GM23338 (cell line): ENCODE measurements at regions not wholly inside any gene's neighbourhood (a gene's known extent, or its start where the extent isn't known, plus 50 kb on each side); places are given as distances from the start of the nearest gene placed in this dataset.

Experiments used
- ATAC-seq: fragments of 200-7000 bp; cut with Tn5 transposase; 3 replicates; pipeline ENCODE4 v1.9.1; 2020
- DNase-seq: peaks from one replicate; pipeline ENCODE4 v3.0.0-alpha.2; 2015; ENCODE audit warnings: low spot score
- H2AFZ ChIP-seq: fragments of 200-600 bp; sonication (generic); 2 replicates; pipeline ENCODE4 v1.8.0; 2016; ENCODE audit warnings: antibody characterized with exemption, mild to moderate bottlenecking, moderate library complexity
- H3F3A ChIP-seq: fragments of 200-600 bp; sonication (generic); replicated peaks from 2 replicates; pipeline ENCODE4 v1.8.0; 2017; ENCODE audit warnings: antibody characterized with exemption, mixed run types, low read depth
- H3K27ac ChIP-seq: fragments of 200-600 bp; sonication (generic); 2 replicates; pipeline ENCODE4 v1.6.1; 2016; ENCODE audit warnings: low read depth
- H3K27me3 ChIP-seq: fragments of 200-600 bp; sonication (generic); 2 replicates; pipeline ENCODE4 v1.8.0; 2016; ENCODE audit warnings: mild to moderate bottlenecking, mixed run types, moderate library complexity; ENCODE audit not compliant: insufficient read depth
- H3K36me3 ChIP-seq: fragments of 200-600 bp; sonication (generic); 2 replicates; pipeline ENCODE4 v1.8.0; 2016; ENCODE audit warnings: mild to moderate bottlenecking; ENCODE audit not compliant: insufficient read depth
- H3K4me1 ChIP-seq: fragments of 200-600 bp; sonication (generic); 2 replicates; pipeline ENCODE4 v1.8.0; 2016; ENCODE audit warnings: mild to moderate bottlenecking, moderate library complexity; ENCODE audit not compliant: insufficient read depth
- H3K4me2 ChIP-seq: fragments of 200-600 bp; sonication (generic); 2 replicates; pipeline ENCODE4 v1.7.1; 2017; ENCODE audit warnings: mixed run types
- H3K4me3 ChIP-seq: fragments of 200-600 bp; sonication (generic); 2 replicates; pipeline ENCODE4 v1.6.1; 2016; ENCODE audit warnings: mixed run types
- H3K79me2 ChIP-seq: fragments of 200-600 bp; sonication (generic); replicated peaks from 2 replicates; pipeline ENCODE4 v1.8.0; 2017; ENCODE audit warnings: mild to moderate bottlenecking; ENCODE audit not compliant: insufficient read depth
- H3K9me2 ChIP-seq: fragments of 200-600 bp; sonication (generic); 2 replicates; pipeline ENCODE4 v1.8.0; 2017; ENCODE audit not compliant: insufficient read depth
- H4K20me1 ChIP-seq: fragments of 200-600 bp; sonication (generic); replicated peaks from 2 replicates; pipeline ENCODE4 v1.8.0; 2017; ENCODE audit warnings: mild to moderate bottlenecking; ENCODE audit not compliant: insufficient read depth
- H3K27ac Mint-ChIP-seq: 2 replicates; pipeline ENCODE4 v1.8.0; 2020; ENCODE audit warnings: inconsistent platforms, mild to moderate bottlenecking, moderate library complexity, mixed read lengths
- H3K27me3 Mint-ChIP-seq: 3 replicates; pipeline ENCODE4 v1.8.0; 2022; ENCODE audit warnings: low read depth, mild to moderate bottlenecking, moderate library complexity, mixed read lengths, inconsistent platforms; ENCODE audit not compliant: insufficient read depth, poor library complexity
- H3K36me3 Mint-ChIP-seq: 3 replicates; pipeline ENCODE4 v1.8.0; 2021; ENCODE audit warnings: low read depth, mild to moderate bottlenecking, inconsistent platforms, moderate library complexity, mixed read lengths
- H3K4me1 Mint-ChIP-seq: 3 replicates; pipeline ENCODE4 v1.8.0; 2020; ENCODE audit warnings: mild to moderate bottlenecking, inconsistent platforms, mixed read lengths
- H3K4me3 Mint-ChIP-seq: 3 replicates; pipeline ENCODE4 v1.8.0; 2021; ENCODE audit warnings: moderate library complexity, mild to moderate bottlenecking, inconsistent platforms, mixed read lengths
- H3K9me3 Mint-ChIP-seq: 3 replicates; pipeline ENCODE4 v1.8.0; 2020; ENCODE audit warnings: moderate library complexity, mild to moderate bottlenecking, inconsistent platforms, mixed read lengths
- CREB1 ChIP-seq: fragments of 250-450 bp; sonication (Bioruptor Pico); IDR thresholded peaks from 2 replicates; pipeline ENCODE4 v1.5.0; 2020; ENCODE audit warnings: low read depth, mild to moderate bottlenecking, moderate library complexity
- EZH2 ChIP-seq: fragments of 200-600 bp; sonication (generic); IDR thresholded peaks from one replicate; pipeline ENCODE4 v1.8.0; 2017; ENCODE audit warnings: antibody characterized with exemption, mild to moderate bottlenecking, low read depth; ENCODE audit not compliant: unreplicated experiment
- EZH2phosphoT487 ChIP-seq: fragments of 200-600 bp; sonication (generic); IDR thresholded peaks from one replicate; pipeline ENCODE4 v1.8.1; 2018; ENCODE audit warnings: antibody characterized with exemption; ENCODE audit not compliant: unreplicated experiment
- JUNB ChIP-seq: IDR thresholded peaks from one replicate; pipeline ENCODE4 v1.6.1; 2016; ENCODE audit warnings: antibody characterized with exemption; ENCODE audit not compliant: unreplicated experiment
- NANOG ChIP-seq: IDR thresholded peaks from 2 replicates; pipeline ENCODE4 v1.6.1; 2016; ENCODE audit warnings: antibody characterized with exemption, borderline replicate concordance
- POLR2AphosphoS5 ChIP-seq: IDR thresholded peaks from 2 replicates; pipeline ENCODE4 v1.6.1; 2016; ENCODE audit warnings: antibody characterized with exemption, low read depth
- STAT1 ChIP-seq: IDR thresholded peaks from one replicate; pipeline ENCODE4 v1.6.1; 2016; ENCODE audit warnings: antibody characterized with exemption; ENCODE audit not compliant: unreplicated experiment
- ZNF114 ChIP-seq: fragments of 250-450 bp; sonication (Bioruptor Pico); IDR thresholded peaks from 2 replicates; pipeline ENCODE4 v1.5.0; 2020; ENCODE audit warnings: mild to moderate bottlenecking, moderate library complexity
- ZNF331 ChIP-seq: fragments of 250-450 bp; sonication (Bioruptor Pico); IDR thresholded peaks from 2 replicates; pipeline ENCODE4 v1.5.0; 2020; ENCODE audit warnings: low read depth, mild to moderate bottlenecking, moderate library complexity
- ZNF462 ChIP-seq: fragments of 250-450 bp; sonication (Bioruptor Pico); IDR thresholded peaks from 2 replicates; pipeline ENCODE4 v1.5.0; 2020; ENCODE audit warnings: mild to moderate bottlenecking, moderate library complexity
- TF ChIP-seq, protein P1 (sequence below), 2 experiments: fragments of 200-600 bp in 1 of 2; sonication (generic) in 1 of 2; conservative IDR thresholded peaks; 2 replicates each; pipeline versions ENCODE4 v1.5.1 to v1.6.1; 2016 to 2017; ENCODE audit warnings: antibody characterized with exemption in 2 of 2, low read depth in 2 of 2, mild to moderate bottlenecking in 2 of 2, moderate library complexity in 1 of 2
- TF ChIP-seq, protein P2 (sequence below): IDR thresholded peaks from 2 replicates; pipeline ENCODE4 v1.6.1; 2016; ENCODE audit warnings: antibody characterized with exemption
- TF ChIP-seq, protein P3 (sequence below): IDR thresholded peaks from one replicate; pipeline ENCODE4 v1.6.1; 2018; ENCODE audit warnings: antibody characterized with exemption; ENCODE audit not compliant: unreplicated experiment

- DNase-seq (no peak), ATAC-seq (no peak)
- Histone ChIP-seq H3K4me3 (no peak overlapping the region), H3K4me1 (no peaks in the 10 kb centered on the region), H4K20me1 (no peaks in the 10 kb centered on the region), H3K27me3 (no peaks in the 10 kb centered on the region), H3K79me2 (no peaks in the 10 kb centered on the region), H3F3A (no peaks in the 10 kb centered on the region), H3K4me2 (no peak overlapping the region), H2AFZ (no peak overlapping the region), H3K36me3 (peaks cover 27% of the 10 kb centered on the region), H3K9me2 (no peaks in the 10 kb centered on the region), H3K27ac (no peak overlapping the region)
- peaks cover 38% of the 10 kb centered on the region for H3K9me3 Mint-ChIP-seq
- no peaks in the 10 kb centered on the region; the same call in 2 of the 3 replicates for H3K4me1 Mint-ChIP-seq
- peaks cover 30% of the 10 kb centered on the region for H3K36me3 Mint-ChIP-seq
- no peak overlapping the region for H3K27ac Mint-ChIP-seq
- H3K27me3 Mint-ChIP-seq: peaks cover 1% of the 10 kb centered on the region
- no peak overlapping the region for H3K4me3 Mint-ChIP-seq
- TF ChIP-seq JUNB (no peak), EZH2 (no peak), POLR2AphosphoS5 (no peak), CREB1 (no peak), ZNF114 (no peak), ZNF331 (CRISPR knock-in tag) (no peak), NANOG (no peak), STAT1 (no peak), ZNF462 (CRISPR knock-in tag) (no peak), EZH2phosphoT487 (no peak)
- TF ChIP-seq, protein P1, sequence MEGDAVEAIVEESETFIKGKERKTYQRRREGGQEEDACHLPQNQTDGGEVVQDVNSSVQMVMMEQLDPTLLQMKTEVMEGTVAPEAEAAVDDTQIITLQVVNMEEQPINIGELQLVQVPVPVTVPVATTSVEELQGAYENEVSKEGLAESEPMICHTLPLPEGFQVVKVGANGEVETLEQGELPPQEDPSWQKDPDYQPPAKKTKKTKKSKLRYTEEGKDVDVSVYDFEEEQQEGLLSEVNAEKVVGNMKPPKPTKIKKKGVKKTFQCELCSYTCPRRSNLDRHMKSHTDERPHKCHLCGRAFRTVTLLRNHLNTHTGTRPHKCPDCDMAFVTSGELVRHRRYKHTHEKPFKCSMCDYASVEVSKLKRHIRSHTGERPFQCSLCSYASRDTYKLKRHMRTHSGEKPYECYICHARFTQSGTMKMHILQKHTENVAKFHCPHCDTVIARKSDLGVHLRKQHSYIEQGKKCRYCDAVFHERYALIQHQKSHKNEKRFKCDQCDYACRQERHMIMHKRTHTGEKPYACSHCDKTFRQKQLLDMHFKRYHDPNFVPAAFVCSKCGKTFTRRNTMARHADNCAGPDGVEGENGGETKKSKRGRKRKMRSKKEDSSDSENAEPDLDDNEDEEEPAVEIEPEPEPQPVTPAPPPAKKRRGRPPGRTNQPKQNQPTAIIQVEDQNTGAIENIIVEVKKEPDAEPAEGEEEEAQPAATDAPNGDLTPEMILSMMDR (conservative IDR thresholded peaks at IDR 0.05; ENCODE audit: low read depth in 2 of 2): no peak
- TF ChIP-seq, protein P2, sequence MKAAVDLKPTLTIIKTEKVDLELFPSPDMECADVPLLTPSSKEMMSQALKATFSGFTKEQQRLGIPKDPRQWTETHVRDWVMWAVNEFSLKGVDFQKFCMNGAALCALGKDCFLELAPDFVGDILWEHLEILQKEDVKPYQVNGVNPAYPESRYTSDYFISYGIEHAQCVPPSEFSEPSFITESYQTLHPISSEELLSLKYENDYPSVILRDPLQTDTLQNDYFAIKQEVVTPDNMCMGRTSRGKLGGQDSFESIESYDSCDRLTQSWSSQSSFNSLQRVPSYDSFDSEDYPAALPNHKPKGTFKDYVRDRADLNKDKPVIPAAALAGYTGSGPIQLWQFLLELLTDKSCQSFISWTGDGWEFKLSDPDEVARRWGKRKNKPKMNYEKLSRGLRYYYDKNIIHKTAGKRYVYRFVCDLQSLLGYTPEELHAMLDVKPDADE: no peak
- TF ChIP-seq, protein P3, sequence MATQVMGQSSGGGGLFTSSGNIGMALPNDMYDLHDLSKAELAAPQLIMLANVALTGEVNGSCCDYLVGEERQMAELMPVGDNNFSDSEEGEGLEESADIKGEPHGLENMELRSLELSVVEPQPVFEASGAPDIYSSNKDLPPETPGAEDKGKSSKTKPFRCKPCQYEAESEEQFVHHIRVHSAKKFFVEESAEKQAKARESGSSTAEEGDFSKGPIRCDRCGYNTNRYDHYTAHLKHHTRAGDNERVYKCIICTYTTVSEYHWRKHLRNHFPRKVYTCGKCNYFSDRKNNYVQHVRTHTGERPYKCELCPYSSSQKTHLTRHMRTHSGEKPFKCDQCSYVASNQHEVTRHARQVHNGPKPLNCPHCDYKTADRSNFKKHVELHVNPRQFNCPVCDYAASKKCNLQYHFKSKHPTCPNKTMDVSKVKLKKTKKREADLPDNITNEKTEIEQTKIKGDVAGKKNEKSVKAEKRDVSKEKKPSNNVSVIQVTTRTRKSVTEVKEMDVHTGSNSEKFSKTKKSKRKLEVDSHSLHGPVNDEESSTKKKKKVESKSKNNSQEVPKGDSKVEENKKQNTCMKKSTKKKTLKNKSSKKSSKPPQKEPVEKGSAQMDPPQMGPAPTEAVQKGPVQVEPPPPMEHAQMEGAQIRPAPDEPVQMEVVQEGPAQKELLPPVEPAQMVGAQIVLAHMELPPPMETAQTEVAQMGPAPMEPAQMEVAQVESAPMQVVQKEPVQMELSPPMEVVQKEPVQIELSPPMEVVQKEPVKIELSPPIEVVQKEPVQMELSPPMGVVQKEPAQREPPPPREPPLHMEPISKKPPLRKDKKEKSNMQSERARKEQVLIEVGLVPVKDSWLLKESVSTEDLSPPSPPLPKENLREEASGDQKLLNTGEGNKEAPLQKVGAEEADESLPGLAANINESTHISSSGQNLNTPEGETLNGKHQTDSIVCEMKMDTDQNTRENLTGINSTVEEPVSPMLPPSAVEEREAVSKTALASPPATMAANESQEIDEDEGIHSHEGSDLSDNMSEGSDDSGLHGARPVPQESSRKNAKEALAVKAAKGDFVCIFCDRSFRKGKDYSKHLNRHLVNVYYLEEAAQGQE: no peak
These were observed 451.4 kb upstream of the ATP10A start for GRCh38 chr15:26314577-26314976.
